Ishikawa (cell line): ENCODE measurements at regions not wholly inside any gene's neighbourhood (a gene's known extent, or its start where the extent isn't known, plus 50 kb on each side); places are given as distances from the start of the nearest gene placed in this dataset.

Experiments
- EGR1 ChIP-seq: IDR thresholded peaks from 2 replicates; pipeline ENCODE4 v1.6.1; 2012
- EP300 ChIP-seq: IDR thresholded peaks from 2 replicates; pipeline ENCODE4 v1.6.1; 2012; ENCODE audit warnings: borderline replicate concordance
- FOXM1 ChIP-seq: IDR thresholded peaks from 2 replicates; pipeline ENCODE4 v1.6.1; 2012; ENCODE audit warnings: low read depth, borderline replicate concordance
- TEAD4 ChIP-seq: IDR thresholded peaks from 2 replicates; pipeline ENCODE4 v1.6.1; 2012
- YY1 ChIP-seq: IDR thresholded peaks from 2 replicates; pipeline ENCODE4 v1.6.1; 2012; ENCODE audit warnings: low read depth
- TF ChIP-seq, protein P1 (sequence below): IDR thresholded peaks from 2 replicates; pipeline ENCODE4 v1.6.1; 2012

DNA sequence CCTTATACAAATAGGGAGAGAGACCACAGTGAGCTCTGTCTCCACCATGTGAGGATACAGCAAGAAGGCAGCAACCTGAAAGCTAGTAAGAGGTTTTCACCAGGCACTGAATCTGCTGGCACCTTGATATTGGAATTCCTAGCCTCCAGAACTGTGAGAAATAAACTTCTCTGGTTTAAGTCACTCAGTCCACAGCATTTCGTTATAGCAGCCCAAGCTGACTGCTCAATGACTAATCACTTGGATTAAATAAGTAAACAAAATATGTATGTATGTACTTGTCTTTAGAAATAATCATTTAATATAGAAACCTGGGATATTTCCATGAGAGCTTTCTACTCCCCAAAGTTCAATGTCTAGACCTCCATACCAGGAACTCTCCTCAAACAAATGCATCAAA, 162.0 kb downstream of the IMPG2 start:
- no peak for TF ChIP-seq EP300
- TF ChIP-seq, protein P1, sequence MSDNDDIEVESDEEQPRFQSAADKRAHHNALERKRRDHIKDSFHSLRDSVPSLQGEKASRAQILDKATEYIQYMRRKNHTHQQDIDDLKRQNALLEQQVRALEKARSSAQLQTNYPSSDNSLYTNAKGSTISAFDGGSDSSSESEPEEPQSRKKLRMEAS: no peak
- TF ChIP-seq TEAD4: no peak
- TF ChIP-seq YY1: no peak
- no peak for TF ChIP-seq FOXM1
- no peak for TF ChIP-seq EGR1
